WTC11 (cell line): ENCODE measurements at regions not wholly inside any gene's neighbourhood (a gene's known extent, or its start where the extent isn't known, plus 50 kb on each side); places are given as distances from the start of the nearest gene placed in this dataset.

Experiments used
- ATAC-seq: fragments of 200-7000 bp; cut with Tn5 transposase; 2 replicates; pipeline ENCODE4 v1.10.0; 2021; ENCODE audit warnings: mild to moderate bottlenecking, moderate library complexity
- CTCF ChIA-PET: fragments of 300-600 bp; sonication (Branson Sonifier 250); formaldehyde crosslinking; loops from one replicate; lab custom pipeline; 2021; ENCODE audit warnings: antibody characterized with exemption; lab: Charles Lee
- POLR2A ChIA-PET: fragments of 350-600 bp; sonication (Branson Sonifier 250); formaldehyde crosslinking; loops from one replicate; lab custom pipeline; 2021; ENCODE audit warnings: antibody characterized with exemption; lab: Charles Lee
- DNase-seq: peaks from one replicate; pipeline ENCODE4 v3.0.0; 2021; ENCODE audit warnings: low spot score
- H3K27ac Mint-ChIP-seq: 2 replicates; pipeline ENCODE4 v1.8.0; 2021; ENCODE audit warnings: mixed read lengths
- H3K27me3 Mint-ChIP-seq: 2 replicates; pipeline ENCODE4 v1.8.0; 2021; ENCODE audit warnings: low read depth, mild to moderate bottlenecking, moderate library complexity, mixed read lengths
- H3K36me3 Mint-ChIP-seq: 2 replicates; pipeline ENCODE4 v1.8.0; 2021; ENCODE audit warnings: mixed read lengths
- H3K4me1 Mint-ChIP-seq: 2 replicates; pipeline ENCODE4 v1.8.0; 2022; ENCODE audit warnings: mixed read lengths
- H3K4me3 Mint-ChIP-seq: 2 replicates; pipeline ENCODE4 v1.8.0; 2021; ENCODE audit warnings: mild to moderate bottlenecking, moderate library complexity, mixed read lengths
- H3K9me3 Mint-ChIP-seq: 2 replicates; pipeline ENCODE4 v1.8.0; 2021; ENCODE audit warnings: mixed read lengths
- ARID4B ChIP-seq: sonication (generic); formaldehyde crosslinking; IDR thresholded peaks from 2 replicates; pipeline ENCODE4 v1.8.0; 2023; ENCODE audit warnings: missing genetic modification reagents, mild to moderate bottlenecking, borderline replicate concordance
- CREM ChIP-seq: sonication (generic); formaldehyde crosslinking; IDR thresholded peaks from 2 replicates; pipeline ENCODE4 v1.8.1; 2022; ENCODE audit warnings: mild to moderate bottlenecking, missing genetic modification reagents, moderate library complexity
- ESRRA ChIP-seq: sonication (generic); formaldehyde crosslinking; IDR thresholded peaks from 2 replicates; pipeline ENCODE4 v1.8.1; 2022; ENCODE audit warnings: mild to moderate bottlenecking, missing genetic modification reagents, borderline replicate concordance
- FOXK1 ChIP-seq: sonication (generic); formaldehyde crosslinking; IDR thresholded peaks from 2 replicates; pipeline ENCODE4 v1.8.0; 2022; ENCODE audit warnings: mild to moderate bottlenecking, moderate library complexity, missing genetic modification reagents
- MXD4 ChIP-seq: fragments of 250-450 bp; sonication (Bioruptor Pico); IDR thresholded peaks from 2 replicates; pipeline ENCODE4 v1.8.0; 2021; ENCODE audit warnings: mild to moderate bottlenecking, moderate library complexity, borderline replicate concordance
- MYBL2 ChIP-seq: sonication (generic); formaldehyde crosslinking; IDR thresholded peaks from 2 replicates; pipeline ENCODE4 v1.8.1; 2023; ENCODE audit warnings: mild to moderate bottlenecking, moderate library complexity, missing genetic modification reagents
- NFE2L1 ChIP-seq: sonication (generic); formaldehyde crosslinking; IDR thresholded peaks from 2 replicates; pipeline ENCODE4 v1.8.1; 2023; ENCODE audit warnings: missing genetic modification reagents
- NR3C1 ChIP-seq: sonication (generic); formaldehyde crosslinking; conservative IDR thresholded peaks from 2 replicates; pipeline ENCODE4 v1.8.1; 2023; ENCODE audit warnings: low read depth, mild to moderate bottlenecking, missing genetic modification reagents
- PRRX2 ChIP-seq: fragments of 250-450 bp; sonication (Bioruptor Pico); IDR thresholded peaks from 2 replicates; pipeline ENCODE4 v1.8.0; 2021; ENCODE audit warnings: mild to moderate bottlenecking
- TEAD4 ChIP-seq: sonication (generic); formaldehyde crosslinking; IDR thresholded peaks from 2 replicates; pipeline ENCODE4 v1.8.0; 2022; ENCODE audit warnings: mild to moderate bottlenecking, missing genetic modification reagents
- ZBTB21 ChIP-seq: sonication (generic); formaldehyde crosslinking; IDR thresholded peaks from 2 replicates; pipeline ENCODE4 v1.8.1; 2023; ENCODE audit warnings: mild to moderate bottlenecking, missing genetic modification reagents, borderline replicate concordance
- ZNF219 ChIP-seq: sonication (generic); formaldehyde crosslinking; IDR thresholded peaks from 2 replicates; pipeline ENCODE4 v1.8.0; 2023; ENCODE audit warnings: missing genetic modification reagents, mild to moderate bottlenecking, borderline replicate concordance
- ZNF263 ChIP-seq: sonication (generic); formaldehyde crosslinking; IDR thresholded peaks from 2 replicates; pipeline ENCODE4 v1.8.1; 2022; ENCODE audit warnings: low read depth, mild to moderate bottlenecking, moderate library complexity, missing genetic modification reagents
- ZNF416 ChIP-seq: fragments of 250-450 bp; sonication (Bioruptor Pico); IDR thresholded peaks from 2 replicates; pipeline ENCODE4 v1.9.0; 2021; ENCODE audit warnings: mild to moderate bottlenecking, inconsistent platforms
- ZNF423 ChIP-seq: fragments of 250-450 bp; sonication (Bioruptor Pico); IDR thresholded peaks from 2 replicates; pipeline ENCODE4 v2.1.2; 2022; ENCODE audit warnings: mild to moderate bottlenecking, moderate library complexity
- ZNF512 ChIP-seq: sonication (generic); formaldehyde crosslinking; IDR thresholded peaks from 2 replicates; pipeline ENCODE4 v1.8.1; 2022; ENCODE audit warnings: missing genetic modification reagents, borderline replicate concordance
- TF ChIP-seq, protein P1 (sequence below): sonication (generic); formaldehyde crosslinking; IDR thresholded peaks from 2 replicates; pipeline ENCODE4 v1.8.1; 2023; ENCODE audit warnings: mild to moderate bottlenecking, missing genetic modification reagents
- TF ChIP-seq, protein P2 (sequence below): sonication (generic); formaldehyde crosslinking; IDR thresholded peaks from 2 replicates; pipeline ENCODE4 v1.8.1; 2023; ENCODE audit warnings: mild to moderate bottlenecking, missing genetic modification reagents

- TF ChIP-seq, protein P1, sequence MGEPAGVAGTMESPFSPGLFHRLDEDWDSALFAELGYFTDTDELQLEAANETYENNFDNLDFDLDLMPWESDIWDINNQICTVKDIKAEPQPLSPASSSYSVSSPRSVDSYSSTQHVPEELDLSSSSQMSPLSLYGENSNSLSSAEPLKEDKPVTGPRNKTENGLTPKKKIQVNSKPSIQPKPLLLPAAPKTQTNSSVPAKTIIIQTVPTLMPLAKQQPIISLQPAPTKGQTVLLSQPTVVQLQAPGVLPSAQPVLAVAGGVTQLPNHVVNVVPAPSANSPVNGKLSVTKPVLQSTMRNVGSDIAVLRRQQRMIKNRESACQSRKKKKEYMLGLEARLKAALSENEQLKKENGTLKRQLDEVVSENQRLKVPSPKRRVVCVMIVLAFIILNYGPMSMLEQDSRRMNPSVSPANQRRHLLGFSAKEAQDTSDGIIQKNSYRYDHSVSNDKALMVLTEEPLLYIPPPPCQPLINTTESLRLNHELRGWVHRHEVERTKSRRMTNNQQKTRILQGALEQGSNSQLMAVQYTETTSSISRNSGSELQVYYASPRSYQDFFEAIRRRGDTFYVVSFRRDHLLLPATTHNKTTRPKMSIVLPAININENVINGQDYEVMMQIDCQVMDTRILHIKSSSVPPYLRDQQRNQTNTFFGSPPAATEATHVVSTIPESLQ (CRISPR knock-in tag): no peak
- TF ChIP-seq ZNF219 (CRISPR knock-in tag) (no peak), NR3C1 (no peak)
Observed at GRCh38 chr12:92272061-92272964, 126.7 kb upstream of the BTG1 start (continued).

DNA sequence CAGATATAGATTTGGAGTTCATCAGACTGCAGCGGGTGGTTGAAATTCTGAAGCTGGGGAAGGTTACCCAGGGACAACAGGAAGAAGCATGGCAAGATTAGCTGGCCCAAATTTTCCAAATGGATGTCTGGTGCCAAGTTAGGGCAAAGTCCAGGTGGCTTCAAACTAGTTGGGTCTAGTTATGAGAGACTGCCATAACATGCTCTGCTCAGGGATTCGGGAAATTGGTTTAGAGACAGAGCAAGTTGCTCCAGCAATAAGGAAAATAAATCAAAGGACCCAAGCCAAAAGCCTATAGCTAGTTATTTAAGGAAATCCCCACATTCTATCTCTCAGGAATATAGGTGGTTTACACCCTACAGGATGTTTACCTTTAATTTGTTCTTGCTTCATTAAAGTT, 125.7 kb upstream of the BTG1 start:
- Mint-ChIP-seq H3K9me3 (no peaks in the 10 kb centered on the region), H3K27ac (no peak overlapping the region), H3K27me3 (no peaks in the 10 kb centered on the region), H3K4me1 (peaks cover 8% of the 10 kb centered on the region), H3K4me3 (no peak overlapping the region), H3K36me3 (no peaks in the 10 kb centered on the region)
- CTCF ChIA-PET: no interaction called here
- DNase-seq (no peak), ATAC-seq (no peak)
- TF ChIP-seq FOXK1 (CRISPR knock-in tag): no peak
- TF ChIP-seq CREM (CRISPR knock-in tag): no peak
- TF ChIP-seq, protein P1 (CRISPR knock-in tag): no peak
- no peak for TF ChIP-seq MXD4 (CRISPR knock-in tag)
- TF ChIP-seq PRRX2: no peak
- POLR2A ChIA-PET: no interaction called here

DNA sequence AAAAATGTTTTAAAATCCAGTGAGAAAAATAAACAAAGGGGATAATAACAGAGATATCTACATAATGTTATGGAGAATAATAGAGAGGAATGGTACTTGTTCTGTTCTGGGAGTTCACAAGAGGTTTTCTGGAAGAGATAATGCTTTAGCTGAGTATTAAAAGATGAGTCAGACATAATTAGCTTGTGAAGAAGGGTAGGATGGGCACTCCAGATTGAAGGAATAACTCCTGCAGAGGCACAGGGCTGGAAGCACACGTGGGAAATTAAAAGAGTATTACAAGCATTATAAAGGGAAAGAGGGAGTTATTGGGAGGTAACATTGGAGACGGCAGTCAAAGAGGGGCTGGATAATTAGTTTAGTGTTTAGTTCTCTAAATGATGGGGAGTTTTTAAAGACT, 124.9 kb upstream of the BTG1 start:
- Mint-ChIP-seq H3K27me3 (no peaks in the 10 kb centered on the region), H3K36me3 (no peaks in the 10 kb centered on the region), H3K4me3 (no peak overlapping the region), H3K9me3 (no peaks in the 10 kb centered on the region), H3K27ac (no peak overlapping the region), H3K4me1 (peaks cover 8% of the 10 kb centered on the region)
- DNase-seq (no peak), ATAC-seq (no peak)
- ChIA-PET POLR2A (no interaction called here), CTCF (no interaction called here)
- TF ChIP-seq MYBL2 (CRISPR knock-in tag): no peak
- TF ChIP-seq ZNF416 (CRISPR knock-in tag): no peak
- TF ChIP-seq, protein P2, sequence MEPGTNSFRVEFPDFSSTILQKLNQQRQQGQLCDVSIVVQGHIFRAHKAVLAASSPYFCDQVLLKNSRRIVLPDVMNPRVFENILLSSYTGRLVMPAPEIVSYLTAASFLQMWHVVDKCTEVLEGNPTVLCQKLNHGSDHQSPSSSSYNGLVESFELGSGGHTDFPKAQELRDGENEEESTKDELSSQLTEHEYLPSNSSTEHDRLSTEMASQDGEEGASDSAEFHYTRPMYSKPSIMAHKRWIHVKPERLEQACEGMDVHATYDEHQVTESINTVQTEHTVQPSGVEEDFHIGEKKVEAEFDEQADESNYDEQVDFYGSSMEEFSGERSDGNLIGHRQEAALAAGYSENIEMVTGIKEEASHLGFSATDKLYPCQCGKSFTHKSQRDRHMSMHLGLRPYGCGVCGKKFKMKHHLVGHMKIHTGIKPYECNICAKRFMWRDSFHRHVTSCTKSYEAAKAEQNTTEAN (CRISPR knock-in tag): no peak
- no peak for TF ChIP-seq ARID4B (CRISPR knock-in tag)
- no peak for TF ChIP-seq ZNF512
- no peak for TF ChIP-seq ZNF423 (CRISPR knock-in tag)
- no peak for TF ChIP-seq ESRRA (CRISPR knock-in tag)
- no peak for TF ChIP-seq NFE2L1 (CRISPR knock-in tag)
- no peak for TF ChIP-seq MXD4 (CRISPR knock-in tag)
- no peak for TF ChIP-seq ZNF219 (CRISPR knock-in tag)
- no peak for TF ChIP-seq ZNF263
- TF ChIP-seq TEAD4 (CRISPR knock-in tag): no peak
- TF ChIP-seq ZBTB21 (CRISPR knock-in tag): no peak
